Fibroblast of the conjunctiva (primary cell): ENCODE measurements at regions not wholly inside any gene's neighbourhood (a gene's known extent, or its start where the extent isn't known, plus 50 kb on each side); places are given as distances from the start of the nearest gene placed in this dataset.

Experiments used
- DNase-seq: peaks from one replicate; pipeline ENCODE4 v3.0.0-alpha.2; 2010; ENCODE audit warnings: low read depth

DNA sequence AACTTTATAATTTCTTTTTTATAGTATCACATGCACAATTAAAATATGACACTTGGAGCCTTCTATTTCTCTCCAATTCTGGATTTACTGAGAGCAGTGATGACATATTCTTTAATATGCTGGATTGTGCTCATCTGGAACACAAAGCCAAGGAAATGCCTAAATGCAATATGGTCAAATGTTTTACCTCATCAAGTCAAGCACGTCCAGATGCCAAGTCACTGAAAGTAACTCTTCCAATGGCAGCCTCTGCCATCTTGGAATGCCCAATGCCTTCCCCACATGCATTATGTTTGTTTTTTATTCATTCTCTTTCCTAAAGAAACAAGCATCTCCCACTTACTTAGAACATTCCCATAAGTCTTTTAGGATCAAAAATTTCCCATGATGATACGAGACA, 189.8 kb downstream of the TMX3 start:
- no peak for DNase-seq

DNA sequence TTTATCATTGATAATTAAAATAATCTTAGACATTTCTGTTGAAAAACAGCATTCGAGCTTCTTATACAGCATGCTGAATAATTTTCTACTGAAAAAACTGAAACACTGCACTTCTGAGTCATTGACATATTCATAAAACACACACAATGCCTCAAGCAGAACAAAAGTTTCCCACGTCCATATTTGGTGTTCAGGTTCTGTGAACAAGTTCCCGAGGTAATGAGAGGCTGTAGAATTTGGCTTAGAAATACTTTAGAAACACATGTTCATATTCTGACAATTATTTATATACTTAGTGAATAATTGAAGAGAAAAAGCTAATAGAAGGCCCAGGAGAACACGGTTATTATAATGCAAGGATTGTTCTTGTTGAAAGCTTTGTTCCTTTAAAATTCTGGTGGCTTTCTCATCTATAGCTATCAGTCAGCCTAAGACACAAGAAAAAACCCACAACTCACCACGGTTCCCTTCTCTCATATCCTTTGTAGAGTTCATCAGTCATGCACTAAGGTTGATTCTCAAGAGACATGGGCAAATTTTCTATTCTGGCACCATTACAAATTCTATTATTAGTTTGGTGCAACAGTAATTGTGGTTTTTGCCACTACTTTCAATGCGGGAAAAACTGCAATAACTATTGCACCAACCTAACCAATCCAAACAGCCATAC, 194.4 kb downstream of the TMX3 start:
- DNase-seq, result no peak

DNA sequence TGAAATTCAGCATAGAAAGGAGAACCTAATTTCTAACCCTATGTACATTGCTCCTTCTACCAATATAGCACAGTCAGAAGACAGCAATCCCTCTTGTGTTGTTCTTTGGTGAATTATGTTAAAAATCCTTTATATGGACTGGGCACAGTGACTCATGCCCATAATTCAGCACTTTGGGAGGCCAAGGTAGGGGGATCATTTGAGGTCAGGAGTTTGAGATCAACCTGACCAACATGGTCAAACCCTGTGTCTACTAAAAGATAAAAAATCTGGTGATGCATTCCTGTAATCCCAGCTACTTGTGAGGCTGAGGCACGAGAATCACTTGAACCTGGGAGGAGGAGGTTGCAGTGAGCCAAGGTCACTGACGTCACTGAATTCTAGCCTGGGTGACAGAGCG, 195.6 kb downstream of the TMX3 start:
- DNase-seq, result no peak

GRCh38 chr18:68509902-68510301, 205.0 kb downstream of the TMX3 start:
- no peak for DNase-seq

- DNase-seq, result no peak
Measured at GRCh38 chr18:68507781-68508180, 207.1 kb downstream of the TMX3 start.

GRCh38 chr18:68505178-68505574, 209.7 kb downstream of the TMX3 start:
- no peak for DNase-seq

DNA sequence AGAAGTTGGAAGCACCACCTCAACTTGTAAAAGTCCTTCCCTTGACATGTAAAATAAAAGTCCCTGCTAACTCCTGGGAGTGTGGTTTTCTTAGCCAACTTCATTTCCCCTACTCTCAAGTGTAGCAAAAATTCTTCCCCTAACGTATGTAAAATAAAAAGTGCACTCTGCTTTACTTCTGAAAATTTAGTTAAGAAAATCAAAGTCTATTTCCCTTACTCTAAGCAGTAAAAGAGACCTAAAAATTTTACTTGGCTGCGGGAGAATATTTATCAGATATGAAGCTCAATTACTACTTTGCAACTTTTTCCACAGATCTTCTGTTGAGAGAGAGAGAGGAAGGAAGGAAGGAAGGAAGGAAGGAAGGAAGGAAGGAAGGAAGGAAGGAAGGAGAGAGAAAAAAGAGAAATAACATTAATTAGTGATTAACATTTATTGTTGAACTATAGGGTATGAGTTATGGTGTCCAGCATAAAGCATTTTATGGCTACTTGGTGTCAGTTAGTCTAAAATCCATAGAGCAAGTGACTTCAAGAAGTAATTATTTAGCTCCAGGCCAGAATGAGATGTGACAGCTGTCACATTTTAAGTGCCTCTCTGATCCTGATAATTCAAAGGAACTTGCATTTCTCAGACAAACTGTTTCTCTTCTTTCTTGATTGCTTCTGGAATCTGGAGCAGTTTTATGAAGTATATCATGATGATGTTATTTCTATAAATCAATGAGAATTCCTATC, 210.3 kb downstream of the TMX3 start:
- DNase-seq, result no peak

GRCh38 chr18:68500556-68500955, 214.4 kb downstream of the TMX3 start:
- DNase-seq, result no peak

DNA sequence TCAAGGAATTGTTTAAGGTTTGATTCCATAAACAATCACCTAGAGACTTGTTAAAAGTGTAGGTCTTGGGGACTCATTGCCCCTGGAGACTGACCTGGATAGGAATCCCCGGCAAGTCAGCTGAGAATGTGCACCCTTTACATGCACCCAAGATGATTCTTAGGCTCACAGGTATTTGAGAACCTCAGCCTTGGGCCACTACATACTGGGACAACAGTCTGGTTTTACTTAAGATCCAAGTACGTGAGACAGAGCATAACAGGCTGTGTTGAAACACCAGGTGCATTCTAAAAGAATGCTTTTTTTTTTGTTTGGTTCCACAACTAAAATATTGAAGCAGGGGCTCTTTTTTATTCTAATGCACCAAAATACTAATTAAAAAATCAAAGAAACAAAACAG, 215.8 kb downstream of the TMX3 start:
- no peak for DNase-seq

DNA sequence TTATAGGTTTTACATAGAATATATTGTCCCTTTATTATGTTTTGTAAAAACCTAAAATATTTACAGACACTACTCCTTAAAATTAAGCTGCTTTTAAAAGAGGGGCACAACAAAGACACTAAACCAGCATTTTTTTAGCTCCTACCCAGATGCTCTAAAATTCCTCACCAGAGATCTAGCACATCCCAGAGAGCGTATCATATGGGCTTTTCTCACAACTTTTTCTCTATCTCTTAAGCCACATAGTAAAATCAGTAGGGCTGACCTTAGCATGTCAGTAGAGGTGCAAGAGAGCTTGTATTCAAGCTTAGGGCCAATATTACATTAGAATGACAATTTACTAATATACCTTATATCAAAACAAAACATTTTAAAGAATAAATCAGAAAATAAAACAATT, 216.3 kb downstream of the TMX3 start:
- DNase-seq, result no peak

DNA sequence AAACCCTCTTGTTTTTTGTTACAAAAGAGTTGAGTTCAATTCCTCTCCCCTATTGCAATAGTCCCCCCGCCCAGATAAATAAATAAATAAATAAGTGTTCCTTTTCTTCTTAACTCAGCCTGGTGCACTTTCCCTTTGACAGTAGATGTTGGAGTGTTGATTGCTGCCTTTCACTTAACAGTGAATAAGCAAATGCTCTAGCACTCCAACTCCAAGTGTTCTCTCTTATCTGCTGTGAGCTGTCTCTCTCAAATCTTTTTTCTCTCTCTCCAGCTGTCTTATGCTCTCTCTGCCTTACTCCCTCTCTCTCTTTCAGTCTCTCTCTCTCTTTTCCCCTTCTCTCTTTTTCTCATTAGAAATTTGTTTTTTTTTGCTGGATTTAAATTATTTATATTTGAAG, 216.7 kb downstream of the TMX3 start:
- no peak for DNase-seq

DNA sequence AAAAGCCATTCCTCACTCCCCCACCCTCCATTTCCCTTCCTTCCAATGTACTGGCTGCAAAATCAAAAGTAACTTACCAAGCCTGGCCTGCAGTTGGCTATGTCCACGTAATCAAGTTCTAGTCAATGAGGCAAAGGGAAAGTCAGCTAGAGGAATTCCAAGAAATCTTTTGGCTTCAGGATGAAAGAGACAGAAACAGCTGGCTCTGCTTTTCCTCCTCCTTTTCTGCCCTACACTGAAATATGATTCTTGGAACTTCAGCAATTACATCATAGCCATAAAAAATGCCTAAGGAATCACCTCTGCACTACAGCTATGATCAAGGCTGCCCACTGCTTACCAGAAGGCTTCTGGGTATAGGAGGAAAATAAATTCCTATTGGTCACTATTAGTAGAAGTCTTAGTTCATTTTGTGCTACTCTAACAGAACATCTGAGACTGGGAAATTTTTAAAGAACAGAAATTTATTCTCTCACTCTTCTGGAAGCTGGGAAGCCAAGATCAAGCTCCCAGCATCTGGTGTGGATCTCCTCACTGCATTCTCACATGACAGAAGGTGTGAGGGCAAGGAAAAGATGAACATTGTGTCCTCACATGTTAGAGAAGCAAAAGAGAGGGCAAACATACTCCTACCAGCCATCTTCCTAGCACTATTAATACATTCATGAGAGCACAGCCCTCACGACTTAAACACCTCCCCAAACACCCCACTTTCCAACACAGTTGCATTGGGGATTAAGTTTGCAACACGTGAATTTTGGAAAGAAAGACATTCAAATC, 219.9 kb downstream of the TMX3 start:
- DNase-seq, result peak; percentile 42

DNA sequence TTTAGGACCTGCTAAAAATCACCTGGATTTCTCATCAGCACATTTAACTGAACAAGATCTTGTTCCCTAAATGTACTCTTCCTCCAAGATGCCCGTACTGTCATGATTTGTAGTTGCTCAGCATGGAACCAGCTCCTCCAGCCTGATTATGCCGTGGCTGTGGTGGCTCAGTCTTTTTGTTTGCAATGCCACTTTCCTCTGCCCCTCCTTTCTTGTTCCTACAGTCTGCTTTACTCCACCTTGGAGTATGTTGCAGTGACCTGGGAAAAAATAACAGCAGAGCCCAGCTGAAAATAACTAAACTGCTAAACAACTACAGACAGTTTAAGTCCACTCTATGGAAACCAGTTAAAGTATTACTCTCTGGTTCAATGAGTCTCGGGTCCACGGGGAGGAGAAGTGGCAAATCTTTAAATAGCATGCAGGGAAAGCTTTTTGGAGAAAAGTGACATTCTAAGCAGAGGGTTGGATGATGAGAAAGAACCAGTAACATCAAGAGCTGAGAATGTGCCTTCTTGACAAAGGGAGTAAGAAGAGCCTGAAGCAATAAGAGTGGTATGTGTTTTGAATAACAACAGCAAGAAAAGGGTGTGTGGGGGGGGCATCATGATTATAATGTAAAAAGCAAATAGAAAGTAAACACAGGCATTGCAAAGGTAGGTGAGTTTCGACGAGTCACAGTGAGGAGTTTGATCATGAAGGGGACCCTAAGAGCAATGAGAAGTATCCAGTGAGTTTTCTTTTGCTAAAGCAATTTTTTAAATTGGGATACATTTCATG, 225.7 kb downstream of the TMX3 start:
- no peak for DNase-seq

GRCh38 chr18:68484241-68484640, 230.7 kb downstream of the TMX3 start:
- no peak for DNase-seq

DNA sequence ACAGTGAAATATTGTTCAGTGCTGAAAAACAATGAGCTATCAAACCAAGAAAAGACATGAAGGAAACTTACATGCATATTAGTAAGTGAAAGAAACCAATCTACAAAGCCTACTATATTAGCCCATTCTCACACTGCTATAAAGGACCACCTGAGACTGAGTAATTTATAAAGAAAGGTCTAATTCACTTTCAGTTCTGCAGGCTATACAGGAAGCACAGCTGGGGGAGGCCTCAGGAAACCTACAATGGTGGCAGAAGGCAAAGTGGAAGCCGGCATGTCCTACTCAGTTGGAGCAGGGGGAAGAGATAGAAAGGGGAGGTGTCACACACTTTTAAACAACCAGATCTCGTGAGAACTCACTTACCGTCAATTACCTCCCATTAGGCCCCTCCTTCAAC, 232.1 kb downstream of the TMX3 start:
- no peak for DNase-seq

- no peak for DNase-seq
Measured at GRCh38 chr18:68480196-68480595, 234.7 kb downstream of the TMX3 start.

DNA sequence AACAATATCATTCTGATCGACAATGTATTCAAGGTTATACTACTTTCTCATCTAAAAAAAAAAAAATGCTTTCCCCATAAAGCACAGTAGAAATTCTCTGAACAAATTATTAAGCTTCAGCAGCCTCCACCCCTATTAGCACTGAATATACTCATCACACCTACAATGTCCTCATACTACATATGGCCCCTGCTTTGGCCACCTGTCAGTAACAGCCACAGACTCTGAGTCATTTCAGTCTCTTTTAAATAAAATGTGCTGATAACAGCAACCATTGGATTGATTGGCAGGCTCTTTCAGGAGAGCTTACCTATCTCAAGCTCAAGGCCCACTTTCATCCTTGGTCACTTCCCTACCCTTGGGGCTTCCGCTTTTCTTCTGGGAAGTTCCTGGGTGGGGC, 236.7 kb downstream of the TMX3 start:
- DNase-seq, result no peak

- no peak for DNase-seq
Measured at GRCh38 chr18:68475883-68476282, 239.0 kb downstream of the TMX3 start.

GRCh38 chr18:68472701-68473295, 242.1 kb downstream of the TMX3 start:
- no peak for DNase-seq

GRCh38 chr18:68469049-68469625, 245.8 kb downstream of the TMX3 start:
- DNase-seq, result no peak

- no peak for DNase-seq
Measured at GRCh38 chr18:68467957-68468356, 247.0 kb downstream of the TMX3 start.

DNA sequence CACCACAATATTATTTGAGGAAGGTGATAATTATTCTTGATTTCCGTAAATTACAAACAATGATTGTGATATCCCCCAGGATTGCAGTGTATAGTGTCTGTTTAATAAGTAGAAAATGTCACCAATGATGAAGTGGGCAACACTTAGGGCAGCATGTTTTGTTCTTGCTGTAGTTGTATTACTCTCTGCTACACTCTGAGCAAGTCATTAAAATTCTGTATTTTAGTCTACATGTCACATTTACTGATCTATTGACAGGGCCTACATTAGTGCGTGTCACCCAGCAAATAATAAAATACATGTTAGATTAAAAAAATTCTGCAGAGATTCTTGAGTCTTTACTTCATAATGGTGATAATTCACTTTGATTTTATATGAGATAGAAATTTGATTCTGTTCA, 247.6 kb downstream of the TMX3 start:
- DNase-seq, result no peak
